ENCODE measurements at regions not wholly inside any gene's neighbourhood (a gene's known extent, or its start where the extent isn't known, plus 50 kb on each side); places are given as distances from the start of the nearest gene placed in this dataset.
"Not testable (repeated sequence)": the region's sequence is repeated elsewhere in the genome, so short reads cannot be mapped to it uniquely, and the experiment has no call there.

DNA sequence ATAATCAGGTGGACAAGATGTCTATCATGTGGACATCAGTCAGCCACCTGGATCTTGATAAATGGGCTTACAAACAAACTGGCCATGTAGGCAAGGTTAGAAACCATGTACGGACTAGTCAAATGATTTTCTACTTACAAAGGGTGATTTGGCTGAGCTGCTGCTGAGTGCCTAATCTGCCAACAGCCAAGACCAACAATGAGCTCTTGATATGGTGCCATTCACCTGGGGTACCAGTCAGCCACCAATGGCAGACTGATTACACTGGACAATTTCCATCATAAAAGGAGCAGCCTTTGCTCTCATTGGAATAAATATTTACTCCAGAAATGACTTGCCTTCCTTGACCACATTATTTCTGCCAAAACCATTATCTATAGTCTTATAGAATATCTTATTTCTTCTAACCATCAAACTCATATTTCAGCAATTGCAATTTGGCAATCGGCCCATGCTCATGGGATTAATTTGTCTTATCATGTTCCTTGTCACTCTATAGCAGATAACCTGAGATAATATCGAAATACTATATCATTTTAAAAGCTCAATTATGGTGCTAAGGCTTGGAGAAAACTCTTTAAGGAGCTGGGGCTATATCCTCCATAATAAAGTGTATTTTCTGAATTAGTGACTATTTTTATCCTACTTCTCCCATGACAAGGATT lies 135.1 kb downstream of the SLC25A46 start:
- no peak for ATAC-seq (ENCODE audit: low read depth)
- H3K4me1 ChIP-seq (ENCODE audit: insufficient read depth, poor library complexity, severe bottlenecking): no peaks in the 10 kb centered on the region
- no peaks in the 10 kb centered on the region for H3K9me3 ChIP-seq (ENCODE audit: severe bottlenecking)
- no peaks in the 10 kb centered on the region for H3K27me3 ChIP-seq (ENCODE audit: insufficient read depth, poor library complexity, severe bottlenecking)
- TF ChIP-seq, protein P1, sequence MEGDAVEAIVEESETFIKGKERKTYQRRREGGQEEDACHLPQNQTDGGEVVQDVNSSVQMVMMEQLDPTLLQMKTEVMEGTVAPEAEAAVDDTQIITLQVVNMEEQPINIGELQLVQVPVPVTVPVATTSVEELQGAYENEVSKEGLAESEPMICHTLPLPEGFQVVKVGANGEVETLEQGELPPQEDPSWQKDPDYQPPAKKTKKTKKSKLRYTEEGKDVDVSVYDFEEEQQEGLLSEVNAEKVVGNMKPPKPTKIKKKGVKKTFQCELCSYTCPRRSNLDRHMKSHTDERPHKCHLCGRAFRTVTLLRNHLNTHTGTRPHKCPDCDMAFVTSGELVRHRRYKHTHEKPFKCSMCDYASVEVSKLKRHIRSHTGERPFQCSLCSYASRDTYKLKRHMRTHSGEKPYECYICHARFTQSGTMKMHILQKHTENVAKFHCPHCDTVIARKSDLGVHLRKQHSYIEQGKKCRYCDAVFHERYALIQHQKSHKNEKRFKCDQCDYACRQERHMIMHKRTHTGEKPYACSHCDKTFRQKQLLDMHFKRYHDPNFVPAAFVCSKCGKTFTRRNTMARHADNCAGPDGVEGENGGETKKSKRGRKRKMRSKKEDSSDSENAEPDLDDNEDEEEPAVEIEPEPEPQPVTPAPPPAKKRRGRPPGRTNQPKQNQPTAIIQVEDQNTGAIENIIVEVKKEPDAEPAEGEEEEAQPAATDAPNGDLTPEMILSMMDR (IDR thresholded peaks at IDR 0.05; ENCODE audit: poor library complexity, severe bottlenecking): no peak
- DNase-seq (ENCODE audit: low spot score): no peak
- no peaks in the 10 kb centered on the region for H3K36me3 ChIP-seq (ENCODE audit: low read depth)
- no peak overlapping the region for H3K4me3 ChIP-seq (ENCODE audit: severe bottlenecking)
- H3K27ac ChIP-seq (ENCODE audit: poor library complexity, severe bottlenecking): no peak overlapping the region

DNA sequence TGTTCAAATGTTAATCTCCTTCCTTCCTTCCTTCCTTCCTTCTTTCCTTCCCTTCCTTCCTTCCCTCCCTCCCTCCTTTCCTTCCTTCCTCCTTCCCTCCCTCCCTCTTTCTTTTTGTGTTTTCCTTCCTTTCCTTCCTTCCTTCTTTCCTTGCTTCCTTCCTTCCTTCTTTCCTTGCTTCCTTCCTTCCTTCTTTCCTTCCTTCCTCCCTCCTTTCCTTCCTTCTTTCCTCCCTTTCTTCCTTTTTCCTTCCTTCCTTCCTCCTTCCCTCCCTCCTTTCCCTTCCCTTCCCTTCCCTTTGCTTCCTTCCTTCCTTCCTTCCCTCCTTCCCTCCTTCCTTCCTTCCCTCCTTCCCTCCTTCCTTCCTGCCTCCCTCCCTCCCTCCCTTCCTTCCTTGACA lies 136.3 kb downstream of the SLC25A46 start:
- H3K4me1 ChIP-seq (ENCODE audit: insufficient read depth, poor library complexity, severe bottlenecking); H3K36me3 ChIP-seq (ENCODE audit: low read depth); ATAC-seq (ENCODE audit: low read depth); H3K9me3 ChIP-seq (ENCODE audit: severe bottlenecking); H3K27ac ChIP-seq (ENCODE audit: poor library complexity, severe bottlenecking); DNase-seq (ENCODE audit: low spot score); H3K27me3 ChIP-seq (ENCODE audit: insufficient read depth, poor library complexity, severe bottlenecking); H3K4me3 ChIP-seq (ENCODE audit: severe bottlenecking): not testable (repeated sequence)

- TF ChIP-seq, protein P1 (IDR thresholded peaks at IDR 0.05; ENCODE audit: poor library complexity, severe bottlenecking): no peak
- Histone ChIP-seq H3K4me1 (ENCODE audit: insufficient read depth, poor library complexity, severe bottlenecking) (peaks cover 12% of the 10 kb centered on the region), H3K36me3 (ENCODE audit: low read depth) (no peaks in the 10 kb centered on the region), H3K27ac (ENCODE audit: poor library complexity, severe bottlenecking) (no peak overlapping the region), H3K4me3 (ENCODE audit: severe bottlenecking) (no peak overlapping the region), H3K27me3 (ENCODE audit: insufficient read depth, poor library complexity, severe bottlenecking) (no peaks in the 10 kb centered on the region), H3K9me3 (ENCODE audit: severe bottlenecking) (peaks cover 2% of the 10 kb centered on the region)
- no peak for DNase-seq (ENCODE audit: low spot score)
- no peak for ATAC-seq (ENCODE audit: low read depth)
Measured at GRCh38 chr5:110878115-110878514, 139.3 kb downstream of the SLC25A46 start.

GRCh38 chr5:110879675-110880074 lies 140.9 kb downstream of the SLC25A46 start:
- Histone ChIP-seq H3K27ac (ENCODE audit: poor library complexity, severe bottlenecking) (no peak overlapping the region), H3K9me3 (ENCODE audit: severe bottlenecking) (peaks cover 2% of the 10 kb centered on the region), H3K27me3 (ENCODE audit: insufficient read depth, poor library complexity, severe bottlenecking) (no peaks in the 10 kb centered on the region), H3K4me3 (ENCODE audit: severe bottlenecking) (no peak overlapping the region), H3K4me1 (ENCODE audit: insufficient read depth, poor library complexity, severe bottlenecking) (peaks cover 18% of the 10 kb centered on the region), H3K36me3 (ENCODE audit: low read depth) (no peaks in the 10 kb centered on the region)
- ATAC-seq (ENCODE audit: low read depth): no peak
- no peak for DNase-seq (ENCODE audit: low spot score)
- TF ChIP-seq, protein P1 (IDR thresholded peaks at IDR 0.05; ENCODE audit: poor library complexity, severe bottlenecking): no peak

GRCh38 chr5:110880413-110880812 lies 141.6 kb downstream of the SLC25A46 start:
- H3K27me3 ChIP-seq (ENCODE audit: insufficient read depth, poor library complexity, severe bottlenecking): no peaks in the 10 kb centered on the region
- TF ChIP-seq, protein P1 (IDR thresholded peaks at IDR 0.05; ENCODE audit: poor library complexity, severe bottlenecking): no peak
- no peak overlapping the region for H3K4me3 ChIP-seq (ENCODE audit: severe bottlenecking)
- peak overlapping the region; percentile 47 for H3K27ac ChIP-seq (ENCODE audit: poor library complexity, severe bottlenecking)
- H3K4me1 ChIP-seq (ENCODE audit: insufficient read depth, poor library complexity, severe bottlenecking): peaks cover 18% of the 10 kb centered on the region
- peak; percentile 75 for ATAC-seq (ENCODE audit: low read depth)
- peaks cover 2% of the 10 kb centered on the region for H3K9me3 ChIP-seq (ENCODE audit: severe bottlenecking)
- H3K36me3 ChIP-seq (ENCODE audit: low read depth): no peaks in the 10 kb centered on the region
- DNase-seq (ENCODE audit: low spot score): peak; percentile 62
